OCI-LY1 (cell line): ENCODE measurements at regions not wholly inside any gene's neighbourhood (a gene's known extent, or its start where the extent isn't known, plus 50 kb on each side); places are given as distances from the start of the nearest gene placed in this dataset.

Source experiments
- H2AFZ ChIP-seq: fragments of 200-600 bp; sonication (generic), shearing (Covaris generic); 2 replicates; pipeline ENCODE4 v1.6.0; 2014; ENCODE audit warnings: antibody characterized with exemption, mild to moderate bottlenecking, low read length
- H3F3A ChIP-seq: fragments of 200-600 bp; sonication (generic), shearing (Covaris generic); 2 replicates; pipeline ENCODE4 v1.6.0; 2014; ENCODE audit warnings: mild to moderate bottlenecking, antibody characterized with exemption, low read length, moderate library complexity; ENCODE audit not compliant: insufficient read depth
- H3K27ac ChIP-seq: fragments of 200-600 bp; sonication (generic); 2 replicates; pipeline ENCODE4 v1.5.1; 2014; ENCODE audit warnings: low read length, mixed run types, mild to moderate bottlenecking, low read depth; ENCODE audit not compliant: poor library complexity, severe bottlenecking
- H3K27me3 ChIP-seq: fragments of 200-600 bp; sonication (generic); 2 replicates; pipeline ENCODE4 v1.6.0; 2014; ENCODE audit warnings: antibody characterized with exemption, mild to moderate bottlenecking, low read length, moderate library complexity; ENCODE audit not compliant: insufficient read depth
- H3K36me3 ChIP-seq: fragments of 200-600 bp; sonication (generic); 2 replicates; pipeline ENCODE4 v1.6.1; 2014; ENCODE audit warnings: mild to moderate bottlenecking, antibody characterized with exemption, low read length, moderate library complexity, mixed read lengths; ENCODE audit not compliant: insufficient read depth
- H3K4me1 ChIP-seq: fragments of 200-600 bp; sonication (generic); 2 replicates; pipeline ENCODE4 v1.5.1; 2014; ENCODE audit warnings: mild to moderate bottlenecking, low read length, moderate library complexity; ENCODE audit not compliant: insufficient read depth, severe bottlenecking
- H3K4me2 ChIP-seq: fragments of 200-600 bp; sonication (generic), shearing (Covaris generic); 2 replicates; pipeline ENCODE4 v1.6.1; 2014; ENCODE audit warnings: low read length
- H3K4me3 ChIP-seq: fragments of 200-600 bp; sonication (generic); 2 replicates; pipeline ENCODE4 v1.5.1; 2014; ENCODE audit warnings: low read length, low read depth, mild to moderate bottlenecking, mixed read lengths; ENCODE audit not compliant: poor library complexity, severe bottlenecking
- H3K79me2 ChIP-seq: fragments of 200-600 bp; shearing (Covaris generic); 2 replicates; pipeline ENCODE4 v1.6.1; 2016; ENCODE audit warnings: mixed run types, low read length, mixed read lengths; ENCODE audit not compliant: insufficient read depth
- H3K9ac ChIP-seq: fragments of 200-600 bp; sonication (generic), shearing (Covaris generic); 2 replicates; pipeline ENCODE4 v1.6.1; 2014; ENCODE audit warnings: mild to moderate bottlenecking, low read length, mixed read lengths
- H3K9me2 ChIP-seq: fragments of 200-600 bp; sonication (generic), shearing (Covaris generic); 2 replicates; pipeline ENCODE4 v1.6.1; 2014; ENCODE audit warnings: low read depth, mild to moderate bottlenecking, low read length, mixed read lengths
- H3K9me3 ChIP-seq: fragments of 200-600 bp; shearing (Covaris generic); 2 replicates; pipeline ENCODE4 v1.6.1; 2014; ENCODE audit warnings: low read length, mixed read lengths
- H4K20me1 ChIP-seq: fragments of 200-600 bp; sonication (generic), shearing (Covaris generic); 2 replicates; pipeline ENCODE4 v1.6.0; 2016; ENCODE audit warnings: mild to moderate bottlenecking, low read length; ENCODE audit not compliant: insufficient read depth
- EZH2 ChIP-seq: fragments of 200-600 bp; sonication (generic), shearing (Covaris generic); IDR thresholded peaks from 2 replicates; pipeline ENCODE4 v1.8.0; 2017; ENCODE audit warnings: borderline replicate concordance, mixed run types, mild to moderate bottlenecking, antibody characterized with exemption, low read length, moderate library complexity, mixed read lengths
- TF ChIP-seq, protein P1 (sequence below): fragments of 200-600 bp; sonication (generic), shearing (Covaris generic); IDR thresholded peaks from 2 replicates; pipeline ENCODE4 v1.5.1; 2017; ENCODE audit warnings: mild to moderate bottlenecking, antibody characterized with exemption, low read length, moderate library complexity, mixed read lengths

DNA sequence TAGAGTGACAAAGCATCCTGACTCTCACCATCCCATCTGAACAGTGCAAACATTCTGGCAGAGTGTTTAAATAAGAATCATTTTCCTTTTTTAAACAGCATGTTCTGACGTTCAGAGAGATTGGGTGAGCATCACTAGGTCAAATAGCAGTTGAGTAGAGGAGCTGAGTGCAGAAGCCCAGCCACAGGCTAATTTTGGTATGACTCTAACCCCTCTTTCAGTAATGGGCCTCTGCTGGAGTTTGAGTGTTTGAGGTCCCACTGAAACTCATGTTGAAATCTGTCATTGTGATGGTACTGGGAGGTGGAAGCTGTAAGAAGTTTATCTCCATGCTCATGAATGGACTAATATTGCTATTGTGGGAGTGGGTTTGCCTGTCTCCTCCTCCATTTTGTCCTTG is 194.4 kb downstream of the SALL1 start:
- no peaks in the 10 kb centered on the region for H3F3A ChIP-seq
- no peak overlapping the region for H3K27ac ChIP-seq
- H2AFZ ChIP-seq, result no peak overlapping the region
- no peaks in the 10 kb centered on the region for H3K36me3 ChIP-seq
- H3K4me1 ChIP-seq, result no peaks in the 10 kb centered on the region
- H3K9me3 ChIP-seq, result no peaks in the 10 kb centered on the region
- no peak overlapping the region for H3K4me3 ChIP-seq
- H3K79me2 ChIP-seq, result no peaks in the 10 kb centered on the region
- H4K20me1 ChIP-seq, result no peaks in the 10 kb centered on the region
- no peak for TF ChIP-seq EZH2
- TF ChIP-seq, protein P1, sequence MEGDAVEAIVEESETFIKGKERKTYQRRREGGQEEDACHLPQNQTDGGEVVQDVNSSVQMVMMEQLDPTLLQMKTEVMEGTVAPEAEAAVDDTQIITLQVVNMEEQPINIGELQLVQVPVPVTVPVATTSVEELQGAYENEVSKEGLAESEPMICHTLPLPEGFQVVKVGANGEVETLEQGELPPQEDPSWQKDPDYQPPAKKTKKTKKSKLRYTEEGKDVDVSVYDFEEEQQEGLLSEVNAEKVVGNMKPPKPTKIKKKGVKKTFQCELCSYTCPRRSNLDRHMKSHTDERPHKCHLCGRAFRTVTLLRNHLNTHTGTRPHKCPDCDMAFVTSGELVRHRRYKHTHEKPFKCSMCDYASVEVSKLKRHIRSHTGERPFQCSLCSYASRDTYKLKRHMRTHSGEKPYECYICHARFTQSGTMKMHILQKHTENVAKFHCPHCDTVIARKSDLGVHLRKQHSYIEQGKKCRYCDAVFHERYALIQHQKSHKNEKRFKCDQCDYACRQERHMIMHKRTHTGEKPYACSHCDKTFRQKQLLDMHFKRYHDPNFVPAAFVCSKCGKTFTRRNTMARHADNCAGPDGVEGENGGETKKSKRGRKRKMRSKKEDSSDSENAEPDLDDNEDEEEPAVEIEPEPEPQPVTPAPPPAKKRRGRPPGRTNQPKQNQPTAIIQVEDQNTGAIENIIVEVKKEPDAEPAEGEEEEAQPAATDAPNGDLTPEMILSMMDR, result no peak
- H3K9me2 ChIP-seq, result no peaks in the 10 kb centered on the region
- no peaks in the 10 kb centered on the region for H3K27me3 ChIP-seq
- H3K4me2 ChIP-seq, result no peak overlapping the region
- no peak overlapping the region for H3K9ac ChIP-seq

DNA sequence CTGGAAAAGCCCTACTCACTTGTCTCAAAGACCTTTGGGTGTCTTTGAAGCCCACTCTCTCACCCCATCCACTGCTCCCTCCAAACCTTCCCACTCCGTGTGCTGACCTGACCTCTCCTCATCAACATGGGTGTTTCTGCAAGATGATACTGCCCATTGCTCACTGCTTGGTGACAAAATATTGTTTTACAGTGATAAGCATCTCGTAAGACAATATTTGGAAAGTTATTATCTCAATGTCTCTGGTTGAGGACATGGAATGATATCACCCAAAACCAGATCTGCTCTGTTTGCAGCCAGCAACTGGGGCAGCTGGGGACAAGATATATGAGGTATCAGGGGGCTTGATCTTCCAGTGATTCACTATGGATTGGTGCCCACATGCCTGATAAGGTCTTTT is 195.8 kb downstream of the SALL1 start:
- H3K4me3 ChIP-seq, result no peak overlapping the region
- no peaks in the 10 kb centered on the region for H3K9me2 ChIP-seq
- TF ChIP-seq, protein P1, result no peak
- no peak for TF ChIP-seq EZH2
- H3K36me3 ChIP-seq, result no peaks in the 10 kb centered on the region
- no peaks in the 10 kb centered on the region for H3K9me3 ChIP-seq
- H3K4me2 ChIP-seq, result no peak overlapping the region
- H3K4me1 ChIP-seq, result no peaks in the 10 kb centered on the region
- no peaks in the 10 kb centered on the region for H3K79me2 ChIP-seq
- no peaks in the 10 kb centered on the region for H3F3A ChIP-seq
- H2AFZ ChIP-seq, result no peak overlapping the region
- no peak overlapping the region for H3K27ac ChIP-seq
- H3K27me3 ChIP-seq, result no peaks in the 10 kb centered on the region
- H4K20me1 ChIP-seq, result no peaks in the 10 kb centered on the region
- no peak overlapping the region for H3K9ac ChIP-seq

DNA sequence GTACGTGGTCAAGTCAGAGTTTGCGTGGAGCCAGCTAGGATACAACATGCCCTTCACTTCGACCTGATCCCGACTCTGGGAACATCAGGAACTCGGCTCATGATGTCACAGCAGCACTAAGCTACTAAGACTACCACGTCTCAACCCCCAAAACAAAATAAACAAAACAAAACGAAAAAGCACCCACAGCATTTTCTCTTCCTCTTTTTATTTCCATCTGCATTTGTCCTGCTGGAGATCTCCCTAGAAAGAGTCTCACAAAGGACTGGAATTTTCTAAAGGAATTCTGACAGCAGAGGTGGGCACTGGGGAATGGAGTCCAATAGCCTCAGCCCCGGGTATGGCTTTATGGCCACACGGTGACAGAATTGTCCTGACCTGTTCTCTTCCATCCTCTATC is 196.6 kb downstream of the SALL1 start:
- Histone ChIP-seq H3K79me2 (no peaks in the 10 kb centered on the region), H3K4me1 (no peaks in the 10 kb centered on the region), H3K9me2 (no peaks in the 10 kb centered on the region), H4K20me1 (no peaks in the 10 kb centered on the region), H3K4me2 (no peak overlapping the region), H3K4me3 (no peak overlapping the region), H3K27me3 (no peaks in the 10 kb centered on the region), H2AFZ (no peak overlapping the region), H3K9me3 (no peaks in the 10 kb centered on the region), H3K9ac (no peak overlapping the region), H3F3A (no peaks in the 10 kb centered on the region), H3K27ac (no peak overlapping the region), H3K36me3 (no peaks in the 10 kb centered on the region)
- TF ChIP-seq EZH2, result no peak
- TF ChIP-seq, protein P1, result no peak
